ENCODE measurements at regions not wholly inside any gene's neighbourhood (a gene's known extent, or its start where the extent isn't known, plus 50 kb on each side); places are given as distances from the start of the nearest gene placed in this dataset.

- H3K4me1 Mint-ChIP-seq = peaks cover 51% of the 10 kb centered on the region
- DNase-seq = no peak
- no peak overlapping the region for H3K27ac Mint-ChIP-seq
- peaks cover 34% of the 10 kb centered on the region for H3K9me3 Mint-ChIP-seq
- H3K4me3 Mint-ChIP-seq = no peak overlapping the region
- no peak for TF ChIP-seq CTCF (IDR thresholded peaks at IDR 0.05)
- peaks cover 6% of the 10 kb centered on the region for H3K27me3 Mint-ChIP-seq (ENCODE audit: low read depth, poor library complexity)
- H3K36me3 Mint-ChIP-seq (ENCODE audit: low read depth) = peaks cover 25% of the 10 kb centered on the region
These were observed 380.2 kb upstream of the SALL1 start for GRCh38 chr16:51531271-51531670.

GRCh38 chr16:51527349-51527748 lies 376.3 kb upstream of the SALL1 start:
- peaks cover 3% of the 10 kb centered on the region for H3K27me3 Mint-ChIP-seq (ENCODE audit: low read depth, poor library complexity)
- peaks cover 53% of the 10 kb centered on the region for H3K4me1 Mint-ChIP-seq
- DNase-seq = no peak
- H3K36me3 Mint-ChIP-seq (ENCODE audit: low read depth) = peaks cover 28% of the 10 kb centered on the region
- TF ChIP-seq CTCF (IDR thresholded peaks at IDR 0.05) = no peak
- peak overlapping the region; percentile 94 for H3K27ac Mint-ChIP-seq
- no peak overlapping the region for H3K4me3 Mint-ChIP-seq
- H3K9me3 Mint-ChIP-seq = peaks cover 49% of the 10 kb centered on the region

- Mint-ChIP-seq H3K4me3 (peak overlapping the region; percentile 42), H3K27me3 (ENCODE audit: low read depth, poor library complexity) (peaks cover 3% of the 10 kb centered on the region), H3K9me3 (peaks cover 56% of the 10 kb centered on the region), H3K36me3 (ENCODE audit: low read depth) (peaks cover 34% of the 10 kb centered on the region), H3K27ac (peak overlapping the region; percentile 94), H3K4me1 (peaks cover 53% of the 10 kb centered on the region)
- DNase-seq = peak; percentile 51
- TF ChIP-seq CTCF (IDR thresholded peaks at IDR 0.05) = no peak
These were observed 375.6 kb upstream of the SALL1 start for GRCh38 chr16:51526621-51527020.

- no peak overlapping the region for H3K4me3 Mint-ChIP-seq
- DNase-seq = no peak
- no peak for TF ChIP-seq CTCF (IDR thresholded peaks at IDR 0.05)
- peak overlapping the region; percentile 56 for H3K27ac Mint-ChIP-seq
- H3K36me3 Mint-ChIP-seq (ENCODE audit: low read depth) = peaks cover 46% of the 10 kb centered on the region
- peaks cover 3% of the 10 kb centered on the region for H3K27me3 Mint-ChIP-seq (ENCODE audit: low read depth, poor library complexity)
- peaks cover 48% of the 10 kb centered on the region for H3K4me1 Mint-ChIP-seq
- peaks cover 71% of the 10 kb centered on the region for H3K9me3 Mint-ChIP-seq
These were observed 373.7 kb upstream of the SALL1 start for GRCh38 chr16:51524555-51525373.

GRCh38 chr16:51524070-51524469 lies 373.0 kb upstream of the SALL1 start:
- DNase-seq = no peak
- Mint-ChIP-seq H3K4me3 (no peak overlapping the region), H3K27ac (peak overlapping the region; percentile 37), H3K9me3 (peaks cover 75% of the 10 kb centered on the region), H3K36me3 (ENCODE audit: low read depth) (peaks cover 52% of the 10 kb centered on the region), H3K27me3 (ENCODE audit: low read depth, poor library complexity) (peaks cover 3% of the 10 kb centered on the region), H3K4me1 (peaks cover 48% of the 10 kb centered on the region)
- no peak for TF ChIP-seq CTCF (IDR thresholded peaks at IDR 0.05)

GRCh38 chr16:51523400-51523799 lies 372.3 kb upstream of the SALL1 start:
- H3K36me3 Mint-ChIP-seq (ENCODE audit: low read depth) = peaks cover 52% of the 10 kb centered on the region
- peaks cover 75% of the 10 kb centered on the region for H3K9me3 Mint-ChIP-seq
- H3K4me3 Mint-ChIP-seq = no peak overlapping the region
- DNase-seq = no peak
- peaks cover 3% of the 10 kb centered on the region for H3K27me3 Mint-ChIP-seq (ENCODE audit: low read depth, poor library complexity)
- H3K4me1 Mint-ChIP-seq = peaks cover 48% of the 10 kb centered on the region
- H3K27ac Mint-ChIP-seq = no peak overlapping the region
- TF ChIP-seq CTCF (IDR thresholded peaks at IDR 0.05) = no peak
